ENCODE measurements at regions not wholly inside any gene's neighbourhood (a gene's known extent, or its start where the extent isn't known, plus 50 kb on each side); places are given as distances from the start of the nearest gene placed in this dataset.

GRCh38 chr2:220955776-220956175 is 616.3 kb downstream of the EPHA4 start:
- TF ChIP-seq, protein P1, sequence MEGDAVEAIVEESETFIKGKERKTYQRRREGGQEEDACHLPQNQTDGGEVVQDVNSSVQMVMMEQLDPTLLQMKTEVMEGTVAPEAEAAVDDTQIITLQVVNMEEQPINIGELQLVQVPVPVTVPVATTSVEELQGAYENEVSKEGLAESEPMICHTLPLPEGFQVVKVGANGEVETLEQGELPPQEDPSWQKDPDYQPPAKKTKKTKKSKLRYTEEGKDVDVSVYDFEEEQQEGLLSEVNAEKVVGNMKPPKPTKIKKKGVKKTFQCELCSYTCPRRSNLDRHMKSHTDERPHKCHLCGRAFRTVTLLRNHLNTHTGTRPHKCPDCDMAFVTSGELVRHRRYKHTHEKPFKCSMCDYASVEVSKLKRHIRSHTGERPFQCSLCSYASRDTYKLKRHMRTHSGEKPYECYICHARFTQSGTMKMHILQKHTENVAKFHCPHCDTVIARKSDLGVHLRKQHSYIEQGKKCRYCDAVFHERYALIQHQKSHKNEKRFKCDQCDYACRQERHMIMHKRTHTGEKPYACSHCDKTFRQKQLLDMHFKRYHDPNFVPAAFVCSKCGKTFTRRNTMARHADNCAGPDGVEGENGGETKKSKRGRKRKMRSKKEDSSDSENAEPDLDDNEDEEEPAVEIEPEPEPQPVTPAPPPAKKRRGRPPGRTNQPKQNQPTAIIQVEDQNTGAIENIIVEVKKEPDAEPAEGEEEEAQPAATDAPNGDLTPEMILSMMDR (IDR thresholded peaks at IDR 0.05): no peak
- TF ChIP-seq POLR2A (IDR thresholded peaks at IDR 0.05): no peak
